GM23248 (cell line): ENCODE measurements at regions not wholly inside any gene's neighbourhood (a gene's known extent, or its start where the extent isn't known, plus 50 kb on each side); places are given as distances from the start of the nearest gene placed in this dataset.

Experiments used
- EZH2 ChIP-seq: fragments of 200-600 bp; sonication (generic); IDR thresholded peaks from 2 replicates; pipeline ENCODE4 v1.6.1; 2018; ENCODE audit warnings: antibody characterized with exemption, mild to moderate bottlenecking; ENCODE audit not compliant: insufficient read depth, poor library complexity, severe bottlenecking
- EZH2phosphoT487 ChIP-seq: fragments of 200-600 bp; sonication (generic); IDR thresholded peaks from 2 replicates; pipeline ENCODE4 v1.6.1; 2018; ENCODE audit warnings: antibody characterized with exemption, moderate library complexity, mild to moderate bottlenecking, low read depth; ENCODE audit not compliant: insufficient read depth

DNA sequence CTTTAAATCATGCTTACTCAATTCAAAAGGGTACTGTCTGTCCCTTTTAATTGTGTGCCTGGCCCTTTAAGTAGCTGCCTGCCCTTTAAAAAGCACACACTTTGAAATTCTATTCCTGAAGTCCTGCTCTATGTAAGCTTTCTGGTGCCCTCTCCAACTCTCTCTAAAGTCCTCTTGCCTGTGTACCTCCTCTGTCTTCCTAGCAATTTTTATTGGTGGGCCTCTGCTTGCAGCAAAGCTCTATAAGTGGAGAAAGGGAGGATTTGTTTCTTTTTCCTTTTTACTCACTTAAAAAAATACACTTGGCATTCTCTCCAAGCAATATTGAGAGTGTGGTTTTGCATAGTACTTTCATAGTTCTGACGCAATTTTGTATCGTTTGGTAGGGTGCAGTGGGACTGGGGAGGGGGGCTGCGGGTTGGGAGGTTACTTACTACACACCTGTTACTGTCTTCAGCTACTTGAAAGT, 135.4 kb downstream of the LMO4 start:
- TF ChIP-seq EZH2phosphoT487 (no peak), EZH2 (no peak)
